ENCODE measurements at regions not wholly inside any gene's neighbourhood (a gene's known extent, or its start where the extent isn't known, plus 50 kb on each side); places are given as distances from the start of the nearest gene placed in this dataset.

- Histone ChIP-seq H2AFZ (ENCODE audit: low read length) (no peak overlapping the region), H3K4me3 (replicated peaks in 1 of 3; ENCODE audit: insufficient read depth in 1 of 3, low read depth in 2 of 3, low read length in 3 of 3) (no peak overlapping the region), H3K4me2 (ENCODE audit: low read depth, low read length) (no peak overlapping the region), H3K27ac (ENCODE audit: extremely low read length, insufficient read depth, low read length) (no peak overlapping the region), H3K79me2 (ENCODE audit: insufficient read depth, low read length) (no peaks in the 10 kb centered on the region), H3K36me3 (replicated peaks in 1 of 2; ENCODE audit: control insufficient read depth in 1 of 2, insufficient read depth in 2 of 2, low read length in 2 of 2) (no peaks in the 10 kb centered on the region), H3K27me3 (ENCODE audit: control insufficient read depth in 1 of 2, insufficient read depth in 2 of 2, low read length in 2 of 2) (no peaks in the 10 kb centered on the region), H4K20me1 (ENCODE audit: insufficient read depth, low read length) (no peaks in the 10 kb centered on the region), H3K4me1 (ENCODE audit: insufficient read depth, low read length) (no peaks in the 10 kb centered on the region), H3K9ac (ENCODE audit: insufficient read depth, low read depth, low read length) (no peak overlapping the region), H3K9me3 (ENCODE audit: low read length) (no peaks in the 10 kb centered on the region)
- DNase-seq (ENCODE audit: low spot score) = no peak
- no peak for ATAC-seq
- in situ Hi-C loops (cut with HindIII; ENCODE audit: extremely low pct_ligation_motif_present, low pct_unique_long_range_greater_than_20kb) = no loop called here
- ChIA-PET POLR2A (no interaction called here), CTCF (ENCODE audit: low intra/inter-chr PET ratio, low total read pairs) (no interaction called here)
- no peak for FAIRE-seq
- BruUV-seq (replicated peaks) = no TSS peak
- TF ChIP-seq ETS1 (CRISPR knock-in tag; IDR thresholded peaks at IDR 0.05) (no peak), LBX2 (CRISPR knock-in tag; IDR thresholded peaks at IDR 0.05; ENCODE audit: borderline replicate concordance) (no peak), BRD4 (CRISPR knock-in tag; IDR thresholded peaks at IDR 0.05) (no peak), ZNF510 (CRISPR knock-in tag; IDR thresholded peaks at IDR 0.05; ENCODE audit: low read depth) (no peak), ZBED4 (CRISPR knock-in tag; IDR thresholded peaks at IDR 0.05; ENCODE audit: borderline replicate concordance) (no peak), GATAD1 (CRISPR knock-in tag; IDR thresholded peaks at IDR 0.05) (no peak), GTF3A (CRISPR knock-in tag; conservative IDR thresholded peaks at IDR 0.05) (no peak), ZNF207 (IDR thresholded peaks at IDR 0.05; ENCODE audit: borderline replicate concordance) (no peak), HCFC1 (IDR thresholded peaks at IDR 0.05; ENCODE audit: low read depth, low read length) (no peak), ZNF512 (CRISPR knock-in tag; IDR thresholded peaks at IDR 0.05) (no peak), NFE2 (CRISPR knock-in tag; IDR thresholded peaks at IDR 0.05) (no peak), KMT2B (CRISPR knock-in tag; IDR thresholded peaks at IDR 0.05) (no peak)
- no CpG with 5 or more reads among the region's 4 CpGs for WGBS (ENCODE audit: low lambda C conversion rate)
- intact Hi-C loops (cut with micrococcal nuclease; ENCODE audit: unreplicated experiment) = no loop called here
These were observed 247.5 kb downstream of the LMX1A start for GRCh38 chr1:165109013-165109412.
